GM18858 (cell line): ENCODE measurements at regions not wholly inside any gene's neighbourhood (a gene's known extent, or its start where the extent isn't known, plus 50 kb on each side); places are given as distances from the start of the nearest gene placed in this dataset.

Experiments used
- ATAC-seq: cut with Tn5 transposase; IDR thresholded peaks from one replicate; pipeline ENCODE4 v1.9.1; 2021; ENCODE audit not compliant: unreplicated experiment

- ATAC-seq = no peak
Measured at GRCh38 chr20:60966766-60967165, 285.3 kb upstream of the CDH4 start.

GRCh38 chr20:60967431-60968316 lies 284.4 kb upstream of the CDH4 start:
- no peak for ATAC-seq

GRCh38 chr20:60968853-60969720 lies 283.0 kb upstream of the CDH4 start:
- ATAC-seq = no peak

- ATAC-seq = no peak
Measured at GRCh38 chr20:60970601-60971000, 281.5 kb upstream of the CDH4 start.

- ATAC-seq = no peak
Measured at GRCh38 chr20:60974022-60974421, 278.0 kb upstream of the CDH4 start.

GRCh38 chr20:60974441-60974945 lies 277.6 kb upstream of the CDH4 start:
- ATAC-seq = no peak

GRCh38 chr20:60976139-60976538 lies 275.9 kb upstream of the CDH4 start:
- no peak for ATAC-seq

- ATAC-seq = no peak
Measured at GRCh38 chr20:60976913-60977312, 275.1 kb upstream of the CDH4 start.

GRCh38 chr20:60977901-60978300 lies 274.2 kb upstream of the CDH4 start:
- no peak for ATAC-seq

GRCh38 chr20:60984666-60985065 lies 267.4 kb upstream of the CDH4 start:
- ATAC-seq = no peak

GRCh38 chr20:60986506-60987156 lies 265.4 kb upstream of the CDH4 start:
- no peak for ATAC-seq

GRCh38 chr20:60990061-60990460 lies 262.0 kb upstream of the CDH4 start:
- no peak for ATAC-seq

- no peak for ATAC-seq
Measured at GRCh38 chr20:60990643-60991042, 261.4 kb upstream of the CDH4 start.

GRCh38 chr20:60993433-60994044 lies 258.5 kb upstream of the CDH4 start:
- no peak for ATAC-seq

GRCh38 chr20:60999250-60999649 lies 252.8 kb upstream of the CDH4 start:
- ATAC-seq = no peak

GRCh38 chr20:61002090-61002489 lies 250.0 kb upstream of the CDH4 start:
- no peak for ATAC-seq

- ATAC-seq = no peak
Measured at GRCh38 chr20:61014491-61014890, 237.6 kb upstream of the CDH4 start.

GRCh38 chr20:61015602-61016001 lies 236.5 kb upstream of the CDH4 start:
- no peak for ATAC-seq

- ATAC-seq = no peak
Measured at GRCh38 chr20:61019322-61019721, 232.7 kb upstream of the CDH4 start.

GRCh38 chr20:61023612-61024011 lies 228.4 kb upstream of the CDH4 start:
- ATAC-seq = no peak

- no peak for ATAC-seq
Measured at GRCh38 chr20:61024390-61024789, 227.7 kb upstream of the CDH4 start.
